ENCODE measurements at regions not wholly inside any gene's neighbourhood (a gene's known extent, or its start where the extent isn't known, plus 50 kb on each side); places are given as distances from the start of the nearest gene placed in this dataset.

- no peak overlapping the region for H3K4me3 ChIP-seq (ENCODE audit: low read length)
- intact Hi-C loops (cut with micrococcal nuclease): no loop called here
- no peaks in the 10 kb centered on the region for H3K36me3 ChIP-seq (ENCODE audit: control insufficient read depth, insufficient read depth, low read length)
- Mint-ChIP-seq H3K4me1 (no peaks in the 10 kb centered on the region), H3K9me3 (no peaks in the 10 kb centered on the region), H3K36me3 (no peaks in the 10 kb centered on the region), H3K4me3 (no peak overlapping the region), H3K27me3 (ENCODE audit: low read depth in 2 of 2) (peaks cover 24 to 31% of the 10 kb centered on the region in 2 donors), H3K27ac (no peak overlapping the region)
- no peak overlapping the region for H3K27ac ChIP-seq (ENCODE audit: low read length)
- DNase-seq (no peak), ATAC-seq (no peak)
- H3K4me1 ChIP-seq (ENCODE audit: control insufficient read depth, insufficient read depth, low read length): no peaks in the 10 kb centered on the region
- no peaks in the 10 kb centered on the region for H3K9me3 ChIP-seq (ENCODE audit: control insufficient read depth, insufficient read depth, low read length)
- 94% methylated on average over 6 of the region's 7 CpGs for WGBS (ENCODE audit: insufficient coverage)
- no peak for TF ChIP-seq CTCF (IDR thresholded peaks at IDR 0.05)
- H3K27me3 ChIP-seq (ENCODE audit: control insufficient read depth, insufficient read depth, low read length): no peaks in the 10 kb centered on the region
Measured at GRCh38 chr20:43820731-43821330, 93.8 kb upstream of the TOX2 start.

GRCh38 chr20:43812216-43812615, 85.4 kb upstream of the GTSF1L start:
- Mint-ChIP-seq H3K27me3 (ENCODE audit: low read depth in 2 of 2) (peaks cover 19 to 32% of the 10 kb centered on the region in 2 donors), H3K36me3 (peaks cover 15% of the 10 kb centered on the region), H3K4me1 (no peaks in the 10 kb centered on the region), H3K9me3 (peaks cover 10 to 19% of the 10 kb centered on the region in 2 donors), H3K4me3 (no peak overlapping the region), H3K27ac (no peak overlapping the region)
- intact Hi-C loops (cut with micrococcal nuclease): no loop called here
- Histone ChIP-seq H3K4me3 (ENCODE audit: low read length) (no peak overlapping the region), H3K36me3 (ENCODE audit: control insufficient read depth, insufficient read depth, low read length) (no peaks in the 10 kb centered on the region), H3K4me1 (ENCODE audit: control insufficient read depth, insufficient read depth, low read length) (no peaks in the 10 kb centered on the region), H3K27me3 (ENCODE audit: control insufficient read depth, insufficient read depth, low read length) (no peaks in the 10 kb centered on the region), H3K9me3 (ENCODE audit: control insufficient read depth, insufficient read depth, low read length) (peaks cover 8% of the 10 kb centered on the region), H3K27ac (ENCODE audit: low read length) (no peak overlapping the region)
- no peak for ATAC-seq
- TF ChIP-seq CTCF (IDR thresholded peaks at IDR 0.05): no peak
- DNase-seq: no peak

- intact Hi-C loops (cut with micrococcal nuclease): no loop called here
- H3K27ac ChIP-seq (ENCODE audit: low read length): no peak overlapping the region
- Mint-ChIP-seq H3K4me3 (no peak overlapping the region), H3K27me3 (ENCODE audit: low read depth in 2 of 2) (peaks cover 28 to 53% of the 10 kb centered on the region in 2 donors), H3K9me3 (peaks cover 10 to 21% of the 10 kb centered on the region in 2 donors), H3K4me1 (no peaks in the 10 kb centered on the region), H3K36me3 (peaks cover 15% of the 10 kb centered on the region), H3K27ac (no peak overlapping the region)
- WGBS (ENCODE audit: insufficient coverage): 86% methylated on average over 1 of the region's 4 CpGs
- H3K4me1 ChIP-seq (ENCODE audit: control insufficient read depth, insufficient read depth, low read length): no peaks in the 10 kb centered on the region
- H3K9me3 ChIP-seq (ENCODE audit: control insufficient read depth, insufficient read depth, low read length): peaks cover 8% of the 10 kb centered on the region
- no peaks in the 10 kb centered on the region for H3K36me3 ChIP-seq (ENCODE audit: control insufficient read depth, insufficient read depth, low read length)
- ATAC-seq: no peak
- no peak for DNase-seq
- H3K4me3 ChIP-seq (ENCODE audit: low read length): no peak overlapping the region
- no peak for TF ChIP-seq CTCF (IDR thresholded peaks at IDR 0.05)
- H3K27me3 ChIP-seq (ENCODE audit: control insufficient read depth, insufficient read depth, low read length): no peaks in the 10 kb centered on the region
Measured at GRCh38 chr20:43809206-43809819, 82.5 kb upstream of the GTSF1L start.

- peaks cover 8 to 14% of the 10 kb centered on the region in 2 donors for H3K9me3 Mint-ChIP-seq
- no peak overlapping the region for H3K27ac Mint-ChIP-seq
- WGBS (ENCODE audit: insufficient coverage): 69% methylated on average over 5 of the region's 5 CpGs
- H3K36me3 Mint-ChIP-seq: peaks cover 8% of the 10 kb centered on the region
- Histone ChIP-seq H3K4me1 (ENCODE audit: control insufficient read depth, insufficient read depth, low read length) (no peaks in the 10 kb centered on the region), H3K27me3 (ENCODE audit: control insufficient read depth, insufficient read depth, low read length) (no peaks in the 10 kb centered on the region), H3K27ac (ENCODE audit: low read length) (no peak overlapping the region), H3K9me3 (ENCODE audit: control insufficient read depth, insufficient read depth, low read length) (peaks cover 6% of the 10 kb centered on the region), H3K4me3 (ENCODE audit: low read length) (no peak overlapping the region), H3K36me3 (ENCODE audit: control insufficient read depth, insufficient read depth, low read length) (no peaks in the 10 kb centered on the region)
- peaks cover 24 to 46% of the 10 kb centered on the region in 2 donors for H3K27me3 Mint-ChIP-seq (ENCODE audit: low read depth in 2 of 2)
- peaks cover 6% of the 10 kb centered on the region in 2 donors for H3K4me1 Mint-ChIP-seq
- DNase-seq: no peak
- intact Hi-C loops (cut with micrococcal nuclease): no loop called here
- no peak for TF ChIP-seq CTCF (IDR thresholded peaks at IDR 0.05)
- no peak overlapping the region for H3K4me3 Mint-ChIP-seq
- ATAC-seq: no peak
Measured at GRCh38 chr20:43804781-43805180, 78.0 kb upstream of the GTSF1L start.

All from natural killer cell (primary cell).